SW 1271 (cell line): ENCODE measurements at regions not wholly inside any gene's neighbourhood (a gene's known extent, or its start where the extent isn't known, plus 50 kb on each side); places are given as distances from the start of the nearest gene placed in this dataset.
"Not testable (repeated sequence)": the region's sequence is repeated elsewhere in the genome, so short reads cannot be mapped to it uniquely, and the experiment has no call there.

Experiments used
- DNase-seq, 2 experiments: peaks; one replicate each; lab custom pipeline; 2025; lab: John Stamatoyannopoulos, UW

- DNase-seq = no peak
Observed at GRCh38 chr4:79609817-79610216, 201.8 kb upstream of the GK2 start.

DNA sequence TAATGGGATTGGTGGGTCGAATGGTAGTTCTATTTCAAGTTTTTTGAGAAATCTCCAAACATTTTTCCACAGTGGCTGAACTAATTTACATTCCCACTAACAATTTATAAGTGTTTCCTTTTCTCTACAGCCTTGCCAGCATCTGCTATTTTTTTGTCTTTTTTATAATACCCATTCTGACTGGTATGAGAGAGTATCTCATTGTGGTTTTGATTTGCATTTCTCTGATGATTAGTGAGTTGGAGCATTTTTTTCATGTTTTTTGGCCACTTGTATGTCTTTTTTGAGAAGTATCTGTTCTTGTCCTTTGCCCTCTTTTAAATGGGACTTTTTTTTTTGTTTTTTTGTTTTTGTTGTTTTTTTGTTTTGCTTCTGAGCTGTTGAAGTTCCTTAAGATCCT lies 200.0 kb upstream of the GK2 start:
- no peak for DNase-seq

GRCh38 chr4:79604152-79604551 lies 196.1 kb upstream of the GK2 start:
- DNase-seq = no peak

GRCh38 chr4:79603681-79604080 lies 195.7 kb upstream of the GK2 start:
- no peak for DNase-seq

DNA sequence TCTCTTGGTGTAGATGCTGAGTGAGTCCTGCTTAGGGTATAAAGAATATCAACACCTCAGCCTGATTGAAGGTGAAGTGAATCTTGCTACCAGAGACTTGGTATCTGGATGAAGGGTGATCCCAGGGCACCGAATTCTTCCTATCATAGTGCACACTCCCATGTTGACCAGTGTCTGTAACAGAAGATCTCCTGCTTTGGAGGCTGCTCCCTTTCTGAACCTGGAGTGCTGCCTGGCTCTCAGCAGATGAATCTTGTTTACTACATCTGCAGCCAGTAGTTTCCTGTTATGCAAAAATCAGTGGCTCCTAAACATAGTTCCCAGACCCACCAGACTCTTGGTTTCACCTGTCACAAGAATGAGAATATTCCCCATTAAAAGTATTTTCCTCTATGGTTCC lies 191.7 kb upstream of the GK2 start:
- no peak for DNase-seq

- no peak for DNase-seq
Observed at GRCh38 chr4:79598801-79599200, 190.8 kb upstream of the GK2 start.

- no peak for DNase-seq
Observed at GRCh38 chr4:79598214-79598613, 190.2 kb upstream of the GK2 start.

- no peak for DNase-seq
Observed at GRCh38 chr4:79597266-79597665, 189.2 kb upstream of the GK2 start.

DNA sequence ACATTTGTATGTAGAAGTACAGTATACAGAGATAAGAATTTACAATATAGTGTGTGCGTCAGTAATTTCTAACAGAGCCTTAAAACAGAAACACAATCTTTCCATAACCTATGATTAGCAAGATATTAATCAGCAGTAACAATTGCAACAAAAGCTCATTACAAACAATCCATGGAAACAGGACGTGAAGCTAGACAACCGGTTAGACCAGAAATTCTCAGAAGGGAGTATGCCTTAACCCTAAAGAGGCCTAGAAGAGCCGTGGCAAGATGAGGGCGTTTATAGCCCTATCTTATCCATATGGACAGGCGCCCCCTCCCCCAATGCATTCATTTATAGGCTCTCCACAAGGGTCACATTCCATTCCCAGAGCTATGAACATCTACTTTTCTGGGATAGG lies 184.2 kb upstream of the GK2 start:
- DNase-seq = not testable (repeated sequence)

DNA sequence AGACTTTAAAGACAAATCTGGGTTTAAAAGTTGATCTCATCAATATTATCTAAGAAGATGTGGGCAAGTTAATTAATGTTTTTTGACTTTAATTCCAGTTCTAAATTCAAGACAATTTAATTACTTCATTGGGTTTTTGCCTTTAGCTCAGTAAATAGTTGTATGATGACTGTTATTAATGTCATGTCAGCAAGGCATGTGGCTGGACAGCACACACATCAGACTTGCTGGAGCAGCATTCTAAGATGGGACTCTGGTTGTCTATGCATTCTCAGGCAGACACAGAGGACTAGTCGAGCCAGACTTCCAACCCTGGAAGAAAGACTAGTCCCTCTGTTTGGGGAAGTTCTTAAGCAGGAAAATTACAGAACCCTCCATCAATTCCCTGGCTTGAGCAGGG lies 180.7 kb upstream of the GK2 start:
- no peak for DNase-seq

GRCh38 chr4:79587207-79587606 lies 179.2 kb upstream of the GK2 start:
- not testable (repeated sequence) for DNase-seq

DNA sequence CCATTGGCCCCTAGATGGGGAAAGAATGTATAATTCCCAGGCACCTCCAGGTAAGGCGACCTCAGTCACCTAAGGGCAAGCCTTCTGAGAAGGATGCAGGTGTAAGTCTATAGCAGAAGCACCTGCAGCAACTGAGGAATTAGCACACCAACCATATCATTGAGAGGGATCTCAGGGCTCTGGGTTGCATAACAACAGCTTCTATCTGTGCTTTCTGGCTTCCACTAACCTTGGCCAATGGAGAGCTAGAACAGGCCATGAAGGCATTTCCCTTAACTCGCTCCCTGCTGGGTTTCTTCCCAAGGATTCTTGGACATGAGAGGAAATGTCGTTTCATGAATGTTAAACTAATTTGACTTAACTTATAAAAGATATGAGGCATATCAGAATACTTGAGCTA lies 177.8 kb upstream of the GK2 start:
- DNase-seq = no peak

GRCh38 chr4:79585330-79585729 lies 177.3 kb upstream of the GK2 start:
- DNase-seq = no peak

- no peak for DNase-seq
Observed at GRCh38 chr4:79584902-79585301, 176.9 kb upstream of the GK2 start.

- DNase-seq = no peak
Observed at GRCh38 chr4:79584352-79584751, 176.3 kb upstream of the GK2 start.

DNA sequence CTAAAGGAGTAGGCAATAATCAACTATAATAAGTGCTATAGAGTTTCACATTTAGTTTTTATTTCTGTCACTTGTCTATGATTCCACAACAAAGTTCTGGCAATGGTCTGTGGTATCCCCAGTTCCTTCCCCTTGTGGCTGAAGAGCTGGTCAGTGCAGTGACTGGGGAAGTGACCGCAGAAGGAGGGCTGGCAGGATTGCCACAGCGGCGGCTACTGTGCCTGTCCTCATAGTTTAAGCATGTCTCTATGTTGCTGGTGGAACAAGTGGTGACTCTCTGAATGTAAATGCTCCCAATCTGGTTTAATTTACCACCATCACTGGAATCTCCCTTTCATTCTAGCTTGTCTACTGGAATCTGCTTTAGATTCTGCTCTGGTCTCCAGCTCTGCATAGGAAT lies 170.6 kb upstream of the GK2 start:
- DNase-seq = no peak

GRCh38 chr4:79576429-79576753 lies 168.4 kb upstream of the GK2 start:
- peak in 1 of 2 experiments; percentile 7 for DNase-seq

DNA sequence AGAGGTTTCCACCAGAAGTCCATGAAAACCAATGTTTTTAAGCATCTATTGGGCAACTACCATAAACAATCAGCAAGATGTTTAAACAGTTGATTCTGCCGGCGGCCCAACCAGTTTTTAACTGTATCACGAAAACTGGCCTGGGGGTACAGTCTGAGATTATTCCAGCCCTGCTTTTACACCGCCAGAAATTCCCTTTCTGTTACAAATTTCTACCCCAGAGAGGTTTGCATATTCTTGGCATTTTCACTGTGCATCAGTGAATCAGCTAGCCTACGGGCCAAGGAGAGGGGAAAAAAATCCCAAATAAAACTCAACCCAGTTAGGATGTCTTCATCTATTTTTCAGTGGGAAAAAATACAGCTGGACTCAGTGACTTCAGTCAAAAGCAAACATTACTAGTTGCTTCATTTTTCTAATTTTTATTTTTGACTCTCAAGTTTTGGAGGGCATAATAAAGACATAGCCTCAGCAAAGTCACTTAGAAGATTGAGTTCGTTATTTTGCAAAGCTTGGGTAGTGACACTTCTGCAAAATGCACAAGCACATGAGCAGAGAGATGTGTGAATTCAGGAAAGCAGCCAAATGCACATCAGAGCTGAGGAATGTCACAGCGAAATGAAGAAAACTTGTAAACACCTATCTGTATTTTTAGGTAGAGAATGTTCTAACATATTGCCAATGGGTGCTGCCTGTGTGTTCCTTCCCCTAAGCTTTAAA lies 167.8 kb upstream of the GK2 start:
- no peak for DNase-seq

GRCh38 chr4:79574741-79575451 lies 166.9 kb upstream of the GK2 start:
- no peak for DNase-seq

GRCh38 chr4:79563219-79563618 lies 155.2 kb upstream of the GK2 start:
- DNase-seq = no peak

- no peak for DNase-seq
Observed at GRCh38 chr4:79561751-79562150, 153.7 kb upstream of the GK2 start.

- DNase-seq = not testable (repeated sequence)
Observed at GRCh38 chr4:79559398-79559797, 151.4 kb upstream of the GK2 start.

DNA sequence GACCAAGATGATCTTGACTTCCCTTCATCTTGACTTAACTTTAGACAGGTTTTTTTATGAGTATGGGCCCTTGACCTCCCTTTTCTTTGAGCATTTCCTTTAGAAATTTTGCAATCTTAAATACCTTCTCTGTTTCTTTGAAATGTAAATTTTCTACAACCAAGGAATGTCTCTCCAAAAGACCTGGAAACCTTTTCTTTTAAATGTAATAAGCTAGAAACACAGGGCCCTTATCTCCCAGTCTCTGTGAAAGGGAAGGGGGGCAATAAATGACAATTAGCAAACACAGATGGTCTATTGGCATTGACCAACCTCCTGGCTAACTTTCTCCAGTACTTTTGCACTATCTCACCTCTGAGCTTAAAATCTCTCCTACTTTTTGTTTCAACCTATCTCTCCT lies 144.3 kb upstream of the GK2 start:
- no peak for DNase-seq

DNA sequence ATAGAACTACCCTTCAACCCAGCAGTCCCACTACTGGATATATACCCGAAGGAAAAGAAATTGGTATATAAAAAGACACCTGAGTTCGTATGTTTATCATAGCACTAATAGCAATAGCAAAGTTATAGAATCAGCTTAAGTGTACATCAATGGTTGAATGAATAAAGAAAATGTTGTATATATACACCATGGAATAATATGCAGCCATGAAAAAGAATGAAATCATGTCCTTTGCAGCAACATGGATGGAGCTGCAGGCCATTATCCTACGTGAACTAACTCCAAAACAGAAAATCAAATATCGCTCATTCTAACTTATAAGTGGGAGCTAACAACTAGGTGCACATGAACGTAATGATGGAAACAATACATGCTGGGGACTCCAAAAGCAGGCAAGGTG lies 143.5 kb upstream of the GK2 start:
- DNase-seq = no peak
